Liver (tissue), 7 donors: ENCODE measurements at regions not wholly inside any gene's neighbourhood (a gene's known extent, or its start where the extent isn't known, plus 50 kb on each side); places are given as distances from the start of the nearest gene placed in this dataset.

ENCODE experiments used
- DNase-seq: peaks from one replicate; pipeline ENCODE4 v3.0.0-alpha.2; 2017; ENCODE audit warnings: low spot score
- H3K27ac ChIP-seq, 2 donors: one replicate each; pipeline ENCODE4 v1.7.0; 2013; ENCODE audit warnings: inconsistent platforms in 2 of 2, low read length in 2 of 2, control low read depth in 1 of 2, low read depth in 1 of 2, mild to moderate bottlenecking in 1 of 2
- H3K27me3 ChIP-seq, 4 donors: one replicate each; pipeline versions ENCODE4 v1.6.1 to v1.7.0; 2013; ENCODE audit warnings: low read length in 3 of 4, inconsistent platforms in 1 of 4, mild to moderate bottlenecking in 1 of 4, moderate library complexity in 1 of 4; ENCODE audit not compliant: control insufficient read depth in 4 of 4, insufficient read depth in 4 of 4
- H3K36me3 ChIP-seq, 4 donors: one replicate each; pipeline versions ENCODE4 v1.6.1 to v1.7.0; 2013; ENCODE audit warnings: low read length in 3 of 4, mild to moderate bottlenecking in 3 of 4, low read depth in 1 of 4, moderate library complexity in 1 of 4; ENCODE audit not compliant: control insufficient read depth in 4 of 4, insufficient read depth in 3 of 4
- H3K4me1 ChIP-seq, 4 donors: one replicate each; pipeline versions ENCODE4 v1.6.1 to v1.7.0; 2013; ENCODE audit warnings: low read length in 3 of 4, mild to moderate bottlenecking in 3 of 4, moderate library complexity in 1 of 4; ENCODE audit not compliant: control insufficient read depth in 4 of 4, insufficient read depth in 4 of 4
- H3K4me3 ChIP-seq, 3 donors: one replicate each; pipeline versions ENCODE4 v1.6.1 to v1.7.0; 2013; ENCODE audit warnings: low read length in 3 of 3, control low read depth in 1 of 3, low read depth in 1 of 3, mild to moderate bottlenecking in 1 of 3
- H3K9ac ChIP-seq, 2 donors: one replicate each; pipeline ENCODE4 v1.7.0; 2013; ENCODE audit warnings: low read length in 2 of 2, mild to moderate bottlenecking in 2 of 2, moderate library complexity in 2 of 2, control low read depth in 1 of 2, low read depth in 1 of 2
- H3K9me3 ChIP-seq, 4 donors: one replicate each; pipeline versions ENCODE4 v1.6.1 to v1.7.0; 2013; ENCODE audit warnings: low read length in 3 of 4; ENCODE audit not compliant: control insufficient read depth in 4 of 4
- ATF3 ChIP-seq: IDR thresholded peaks from 2 replicates; pipeline ENCODE4 v1.6.1; 2016; ENCODE audit warnings: antibody characterized with exemption
- EGR1 ChIP-seq, 2 donors: IDR thresholded peaks; 2 replicates each; pipeline ENCODE4 v1.6.1; 2016 to 2018; ENCODE audit warnings: antibody characterized with exemption in 2 of 2, low read depth in 2 of 2
- FOXA1 ChIP-seq: IDR thresholded peaks from 2 replicates; pipeline ENCODE4 v1.6.1; 2016; ENCODE audit warnings: antibody characterized with exemption
- FOXA2 ChIP-seq: IDR thresholded peaks from 2 replicates; pipeline ENCODE4 v1.6.1; 2016; ENCODE audit warnings: antibody characterized with exemption
- GABPA ChIP-seq, 2 donors: IDR thresholded peaks in 1 of 2; conservative IDR thresholded peaks in 1 of 2; 2 replicates each; pipeline ENCODE4 v1.6.1; 2016; ENCODE audit warnings: antibody characterized with exemption in 2 of 2, mild to moderate bottlenecking in 1 of 2, moderate library complexity in 1 of 2
- HNF4A ChIP-seq, 2 donors: conservative IDR thresholded peaks; 2 replicates each; pipeline ENCODE4 v1.6.1; 2016; ENCODE audit warnings: antibody characterized with exemption in 2 of 2, mild to moderate bottlenecking in 2 of 2
- HNF4G ChIP-seq: IDR thresholded peaks from 2 replicates; pipeline ENCODE4 v1.6.1; 2016; ENCODE audit warnings: antibody characterized with exemption
- JUND ChIP-seq, 2 donors: IDR thresholded peaks; 2 replicates each; pipeline ENCODE4 v1.6.1; 2016; ENCODE audit warnings: antibody characterized with exemption in 2 of 2
- MAX ChIP-seq: IDR thresholded peaks from 2 replicates; pipeline ENCODE4 v1.6.1; 2016; ENCODE audit warnings: antibody characterized with exemption
- NR2F2 ChIP-seq: IDR thresholded peaks from 2 replicates; pipeline ENCODE4 v1.6.1; 2016; ENCODE audit warnings: antibody characterized with exemption
- RAD21 ChIP-seq, 2 donors: IDR thresholded peaks; 2 replicates each; pipeline ENCODE4 v1.6.1; 2016; ENCODE audit warnings: antibody characterized with exemption in 2 of 2, mild to moderate bottlenecking in 2 of 2
- REST ChIP-seq: IDR thresholded peaks from 2 replicates; pipeline ENCODE4 v1.6.1; 2016; ENCODE audit warnings: antibody characterized with exemption, mild to moderate bottlenecking
- RXRA ChIP-seq, 2 donors: IDR thresholded peaks; 2 replicates each; pipeline ENCODE4 v1.6.1; 2017 to 2018; ENCODE audit warnings: antibody characterized with exemption in 2 of 2, mild to moderate bottlenecking in 1 of 2
- SP1 ChIP-seq: IDR thresholded peaks from 2 replicates; pipeline ENCODE4 v1.6.1; 2018; ENCODE audit warnings: antibody characterized with exemption, mild to moderate bottlenecking
- YY1 ChIP-seq: IDR thresholded peaks from 2 replicates; pipeline ENCODE4 v1.6.1; 2016; ENCODE audit warnings: antibody characterized with exemption, mild to moderate bottlenecking
- ZBTB33 ChIP-seq: IDR thresholded peaks from 2 replicates; pipeline ENCODE4 v1.6.1; 2016; ENCODE audit warnings: antibody characterized with exemption
- WGBS: extraction: QIAGEN DNeasy Blood & Tissue Kit; methylation state at CpG from one replicate; pipeline ENCODE4 v1.1.7; 2013; 5-methylcytosine and 5-hydroxymethylcytosine counted together
- donor health status: healthy.
- donor health status: healthy.
- donor health status: healthy.
- donor health status: healthy.

GRCh38 chr4:27182211-27182610, 321.6 kb downstream of the STIM2 start (continued):
- no peak for TF ChIP-seq FOXA1
- TF ChIP-seq NR2F2: no peak
- no peak for TF ChIP-seq HNF4A (conservative IDR thresholded peaks at IDR 0.05)
- TF ChIP-seq JUND (IDR thresholded peaks at IDR 0.05): no peak
- no peak for TF ChIP-seq EGR1 (IDR thresholded peaks at IDR 0.05; ENCODE audit: low read depth in 2 of 2)
- no peak for TF ChIP-seq FOXA2

GRCh38 chr4:27184508-27185155, 324.0 kb downstream of the STIM2 start:
- Histone ChIP-seq H3K4me1 (no peaks in the 10 kb centered on the region), H3K27ac (no peak overlapping the region), H3K27me3 (peaks cover 0 to 6% (median under 1%) of the 10 kb centered on the region in 4 donors), H3K9ac (no peak overlapping the region), H3K36me3 (no peaks in the 10 kb centered on the region), H3K9me3 (no peaks in the 10 kb centered on the region), H3K4me3 (no peak overlapping the region)
- no peak for TF ChIP-seq FOXA1
- no peak for TF ChIP-seq RXRA (IDR thresholded peaks at IDR 0.05)
- no peak for TF ChIP-seq SP1
- DNase-seq: no peak
- 51% methylated on average over 6 of the region's 6 CpGs for WGBS

GRCh38 chr4:27186710-27187109, 326.1 kb downstream of the STIM2 start:
- no peak overlapping the region for H3K4me3 ChIP-seq
- no peak overlapping the region for H3K9ac ChIP-seq
- no peak for TF ChIP-seq YY1
- no peaks in the 10 kb centered on the region for H3K36me3 ChIP-seq
- no peak for DNase-seq
- H3K9me3 ChIP-seq: no peaks in the 10 kb centered on the region
- WGBS: 73% methylated on average over 4 of the region's 4 CpGs
- no peak overlapping the region for H3K27ac ChIP-seq
- H3K27me3 ChIP-seq: peaks cover 0 to 10% (median 0%) of the 10 kb centered on the region in 4 donors
- H3K4me1 ChIP-seq: no peaks in the 10 kb centered on the region

- no peak overlapping the region for H3K4me3 ChIP-seq
- TF ChIP-seq ATF3 (no peak), ZBTB33 (no peak), SP1 (no peak), GABPA (IDR thresholded peaks at IDR 0.05 in 1 of 2, conservative IDR thresholded peaks at IDR 0.05 in 1 of 2) (no peak), MAX (no peak), RXRA (IDR thresholded peaks at IDR 0.05) (no peak), REST (no peak), HNF4G (no peak), RAD21 (IDR thresholded peaks at IDR 0.05) (no peak), HNF4A (conservative IDR thresholded peaks at IDR 0.05) (no peak), JUND (IDR thresholded peaks at IDR 0.05) (no peak), EGR1 (IDR thresholded peaks at IDR 0.05; ENCODE audit: low read depth in 2 of 2) (no peak), NR2F2 (no peak)
Measured at GRCh38 chr4:27187786-27188185, 327.1 kb downstream of the STIM2 start.

More at GRCh38 chr4:27187786-27188185, 327.1 kb downstream of the STIM2 start:
- DNase-seq: no peak
- Histone ChIP-seq H3K36me3 (no peaks in the 10 kb centered on the region), H3K27ac (no peak overlapping the region), H3K9ac (no peak overlapping the region), H3K9me3 (no peaks in the 10 kb centered on the region), H3K27me3 (peaks cover 0 to 10% (median 0%) of the 10 kb centered on the region in 4 donors), H3K4me1 (no peaks in the 10 kb centered on the region)
- 75% methylated on average over 2 of the region's 2 CpGs for WGBS
